K562 (cell line): ENCODE measurements at regions not wholly inside any gene's neighbourhood (a gene's known extent, or its start where the extent isn't known, plus 50 kb on each side); places are given as distances from the start of the nearest gene placed in this dataset.

ENCODE experiments used
- ATAC-seq: fragments of 200-7000 bp; cut with Tn5 transposase; 3 replicates; pipeline ENCODE4 v1.9.1; 2020; ENCODE audit warnings: moderate library complexity
- BruUV-seq: library from RNA; stranded (reverse); fragments of 400-500 nt; replicated peaks from 2 replicates; lab custom pipeline; 2021; lab: Mats Ljungman, UMichigan
- CTCF ChIA-PET: fragments of 300-600 bp; formaldehyde crosslinking; extraction: SDS; loops from one replicate; lab custom pipeline; 2021; ENCODE audit warnings: low intra/inter-chr PET ratio; lab: Yijun Ruan, JAX
- POLR2A ChIA-PET: fragments of 300-600, 350-650 bp; sonication (Branson Sonifier 250); formaldehyde crosslinking; extraction: SDS; loops from one replicate; lab custom pipeline; 2021; ENCODE audit warnings: antibody characterized with exemption, inconsistent platforms; lab: Yijun Ruan, JAX
- DNase-seq, 4 experiments: peaks; one replicate each; pipeline versions ENCODE4 v3.0.0 to v3.0.0-alpha.2; 2011 to 2018; ENCODE audit warnings: low spot score in 3 of 4, mixed read lengths in 3 of 4; ENCODE audit errors: extremely low read depth in 1 of 4
- FAIRE-seq: peaks from 2 replicates; lab custom pipeline; 2011; peaks lifted over from hg19 to GRCh38; lab: Jason Lieb, UNC
- H2AFZ ChIP-seq: 2 replicates; pipeline ENCODE4 v1.6.0; 2011; ENCODE audit warnings: low read depth, low read length, control low read depth, inconsistent platforms
- H3K27ac ChIP-seq: fragments of 200-600 bp; 3 replicates; pipeline ENCODE4 v1.8.0; 2011; ENCODE audit warnings: low read depth, mild to moderate bottlenecking, control low read depth, inconsistent platforms, low read length, moderate library complexity, mixed read lengths; ENCODE audit errors: extremely low read depth
- H3K27me3 ChIP-seq, 2 experiments: fragments of 300-600 bp in 1 of 2; 2 replicates in 1 of 2; 3 replicates in 1 of 2; pipeline versions ENCODE4 v1.6.0 to v1.8.0; 2011; ENCODE audit warnings: inconsistent platforms in 2 of 2, low read length in 2 of 2, mild to moderate bottlenecking in 1 of 2, mixed read lengths in 1 of 2, moderate library complexity in 1 of 2; ENCODE audit not compliant: control insufficient read depth in 2 of 2, insufficient read depth in 2 of 2
- H3K36me3 ChIP-seq: fragments of 300-600 bp; 3 replicates; pipeline ENCODE4 v1.8.0; 2011; ENCODE audit warnings: mild to moderate bottlenecking, low read length, inconsistent platforms; ENCODE audit not compliant: control insufficient read depth, insufficient read depth
- H3K4me1 ChIP-seq, 2 experiments: fragments of 200-600 bp in 1 of 2; replicated peaks in 1 of 2; 2 replicates in 1 of 2; 3 replicates in 1 of 2; pipeline versions ENCODE4 v1.5.1 to v1.8.0; 2011; ENCODE audit warnings: inconsistent platforms in 2 of 2, low read length in 2 of 2, mild to moderate bottlenecking in 1 of 2, mixed read lengths in 1 of 2, moderate library complexity in 1 of 2; ENCODE audit not compliant: control insufficient read depth in 2 of 2, insufficient read depth in 2 of 2
- H3K4me2 ChIP-seq: 2 replicates; pipeline ENCODE4 v1.6.1; 2011; ENCODE audit warnings: low read length, control low read depth, inconsistent platforms, mixed read lengths; ENCODE audit not compliant: insufficient read depth
- H3K4me3 ChIP-seq: fragments of 200-600 bp; sonication (generic), shearing (Covaris generic); 2 replicates; pipeline ENCODE4 v1.5.1; 2016; ENCODE audit warnings: control low read depth, inconsistent platforms
- H3K79me2 ChIP-seq: fragments of 200-600 bp; 3 replicates; pipeline ENCODE4 v1.8.0; 2011; ENCODE audit warnings: low read length, inconsistent platforms; ENCODE audit not compliant: control insufficient read depth, insufficient read depth
- H3K9ac ChIP-seq, 2 experiments: 2 replicates each; pipeline versions ENCODE4 v1.6.0 to v1.6.1; 2011; ENCODE audit warnings: low read depth in 2 of 2, low read length in 2 of 2, control low read depth in 1 of 2, inconsistent platforms in 1 of 2, mild to moderate bottlenecking in 1 of 2, mixed read lengths in 1 of 2; ENCODE audit not compliant: insufficient read depth in 1 of 2
- H3K9me1 ChIP-seq: one replicate; pipeline ENCODE4 v1.6.0; 2011; ENCODE audit warnings: inconsistent platforms, mild to moderate bottlenecking, low read length, moderate library complexity; ENCODE audit not compliant: control insufficient read depth, insufficient read depth
- H3K9me3 ChIP-seq: replicated peaks from 2 replicates; pipeline ENCODE4 v1.5.1; 2011; ENCODE audit warnings: low read depth, low read length, inconsistent platforms; ENCODE audit not compliant: control insufficient read depth, insufficient read depth
- H4K20me1 ChIP-seq: replicated peaks from 2 replicates; pipeline ENCODE4 v1.6.1; 2011; ENCODE audit warnings: low read length, inconsistent platforms, mixed read lengths; ENCODE audit not compliant: control insufficient read depth, insufficient read depth
- ILK ChIP-seq: fragments of 450-650 bp; IDR thresholded peaks from 2 replicates; pipeline ENCODE4 v1.6.1; 2016; ENCODE audit warnings: missing genetic modification characterization, low read depth, mild to moderate bottlenecking, missing compliant biosample characterization, moderate library complexity, borderline replicate concordance
- IRF9 ChIP-seq: fragments of 450-650 bp; IDR thresholded peaks from 2 replicates; pipeline ENCODE4 v1.6.1; 2016; ENCODE audit warnings: missing biosample characterization, missing genetic modification characterization
- RNF2 ChIP-seq: sonication (generic); IDR thresholded peaks from 2 replicates; pipeline ENCODE4 v1.6.1; 2016
- ZNF398 ChIP-seq: fragments of 250-450 bp; sonication (Bioruptor Pico); IDR thresholded peaks from 2 replicates; pipeline ENCODE4 v1.8.0; 2021; ENCODE audit warnings: moderate library complexity, mild to moderate bottlenecking, inconsistent platforms
- WGBS: fragments of 100-300 bp; shearing (Covaris generic); methylation state at CpG from one replicate; pipeline ENCODE4 v1.1.6; 2016; ENCODE audit warnings: low coverage, mixed read lengths; ENCODE audit not compliant: insufficient coverage; ENCODE audit errors: missing lambda C conversion rate; 5-methylcytosine and 5-hydroxymethylcytosine counted together
- in situ Hi-C: fragments of 300-500 bp; cut with MboI; formaldehyde crosslinking; loops from 4 replicates; pipeline ENCODE4 v1.15.0; 2018; ENCODE audit warnings: inconsistent platforms, mixed read lengths
- intact Hi-C: fragments of 100-400 bp; cut with micrococcal nuclease; formaldehyde crosslinking; loops from 2 replicates; pipeline ENCODE4 v1.14.2; 2022

- TF ChIP-seq RNF2 (no peak), ILK (tag) (no peak), IRF9 (no peak), ZNF398 (CRISPR knock-in tag) (no peak)
- POLR2A ChIA-PET: no interaction called here
- ATAC-seq: no peak
Observed at GRCh38 chr9:119509291-119509905, 140.2 kb upstream of the BRINP1 start.

More at GRCh38 chr9:119509291-119509905, 140.2 kb upstream of the BRINP1 start:
- Histone ChIP-seq H3K4me2 (no peak overlapping the region), H3K27ac (no peak overlapping the region), H3K79me2 (no peaks in the 10 kb centered on the region), H3K4me3 (no peak overlapping the region), H3K4me1 (no peaks in the 10 kb centered on the region), H3K27me3 (no peaks in the 10 kb centered on the region), H3K36me3 (no peaks in the 10 kb centered on the region), H2AFZ (no peak overlapping the region), H3K9me3 (no peaks in the 10 kb centered on the region), H4K20me1 (no peaks in the 10 kb centered on the region), H3K9me1 (no peaks in the 10 kb centered on the region), H3K9ac (no peak overlapping the region)
- intact Hi-C loops: no loop called here
- DNase-seq (no peak), FAIRE-seq (no peak)
- no TSS peak for BruUV-seq
- WGBS: 0% methylated on average over 2 of the region's 2 CpGs
- in situ Hi-C loops: no loop called here
- CTCF ChIA-PET: no interaction called here
